Activated effector memory CD4-positive, alpha-beta T cell treated with anti-CD3 and anti-CD28 coated beads, Interleukin-2, amount 50 U/mL, for 16 hours (primary cell): ENCODE measurements at regions not wholly inside any gene's neighbourhood (a gene's known extent, or its start where the extent isn't known, plus 50 kb on each side); places are given as distances from the start of the nearest gene placed in this dataset.
"Not testable (repeated sequence)": the region's sequence is repeated elsewhere in the genome, so short reads cannot be mapped to it uniquely, and the experiment has no call there.

ENCODE experiments used
- DNase-seq: peaks from one replicate; pipeline ENCODE4 v3.0.0-alpha.2; 2020

GRCh38 chr12:34607520-34608195 is 585.4 kb downstream of the ALG10 start:
- DNase-seq: no peak

GRCh38 chr12:34613988-34614387 is 591.7 kb downstream of the ALG10 start:
- DNase-seq: not testable (repeated sequence)

- DNase-seq: no peak
These were observed 602.8 kb downstream of the ALG10 start for GRCh38 chr12:34625116-34625515.

GRCh38 chr12:34626363-34627157 is 604.3 kb downstream of the ALG10 start:
- DNase-seq: no peak
